ENCODE measurements at regions not wholly inside any gene's neighbourhood (a gene's known extent, or its start where the extent isn't known, plus 50 kb on each side); places are given as distances from the start of the nearest gene placed in this dataset.

DNA sequence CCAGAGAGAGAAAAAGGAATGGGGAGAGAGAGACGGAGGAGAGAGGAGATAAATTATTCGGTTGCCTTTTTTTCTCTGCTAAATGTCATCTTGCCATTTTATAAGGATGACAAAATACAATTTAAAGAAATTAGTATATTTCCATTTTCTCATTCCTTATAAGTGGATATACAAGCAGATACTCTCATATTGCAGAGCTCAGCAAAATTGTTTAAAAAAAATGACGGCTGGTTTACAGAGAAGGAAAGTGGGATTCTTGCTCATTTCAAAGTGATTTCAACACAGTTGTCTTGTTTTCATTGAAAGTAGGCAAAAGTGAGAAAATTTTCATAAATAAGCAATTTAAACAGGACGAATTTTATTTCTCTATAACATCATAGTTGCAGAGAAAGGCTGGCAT, 641.9 kb upstream of the CDH6 start:
- TF ChIP-seq RAD21 (IDR thresholded peaks at IDR 0.05; ENCODE audit: low read depth) (no peak), EP300 (IDR thresholded peaks at IDR 0.05; ENCODE audit: borderline replicate concordance) (no peak), TAF1 (IDR thresholded peaks at IDR 0.05; ENCODE audit: low read depth) (no peak), CEBPB (IDR thresholded peaks at IDR 0.05) (no peak), CREB1 (IDR thresholded peaks at IDR 0.05; ENCODE audit: low read depth) (no peak), NFIC (IDR thresholded peaks at IDR 0.05) (no peak)
- TF ChIP-seq, protein P1, sequence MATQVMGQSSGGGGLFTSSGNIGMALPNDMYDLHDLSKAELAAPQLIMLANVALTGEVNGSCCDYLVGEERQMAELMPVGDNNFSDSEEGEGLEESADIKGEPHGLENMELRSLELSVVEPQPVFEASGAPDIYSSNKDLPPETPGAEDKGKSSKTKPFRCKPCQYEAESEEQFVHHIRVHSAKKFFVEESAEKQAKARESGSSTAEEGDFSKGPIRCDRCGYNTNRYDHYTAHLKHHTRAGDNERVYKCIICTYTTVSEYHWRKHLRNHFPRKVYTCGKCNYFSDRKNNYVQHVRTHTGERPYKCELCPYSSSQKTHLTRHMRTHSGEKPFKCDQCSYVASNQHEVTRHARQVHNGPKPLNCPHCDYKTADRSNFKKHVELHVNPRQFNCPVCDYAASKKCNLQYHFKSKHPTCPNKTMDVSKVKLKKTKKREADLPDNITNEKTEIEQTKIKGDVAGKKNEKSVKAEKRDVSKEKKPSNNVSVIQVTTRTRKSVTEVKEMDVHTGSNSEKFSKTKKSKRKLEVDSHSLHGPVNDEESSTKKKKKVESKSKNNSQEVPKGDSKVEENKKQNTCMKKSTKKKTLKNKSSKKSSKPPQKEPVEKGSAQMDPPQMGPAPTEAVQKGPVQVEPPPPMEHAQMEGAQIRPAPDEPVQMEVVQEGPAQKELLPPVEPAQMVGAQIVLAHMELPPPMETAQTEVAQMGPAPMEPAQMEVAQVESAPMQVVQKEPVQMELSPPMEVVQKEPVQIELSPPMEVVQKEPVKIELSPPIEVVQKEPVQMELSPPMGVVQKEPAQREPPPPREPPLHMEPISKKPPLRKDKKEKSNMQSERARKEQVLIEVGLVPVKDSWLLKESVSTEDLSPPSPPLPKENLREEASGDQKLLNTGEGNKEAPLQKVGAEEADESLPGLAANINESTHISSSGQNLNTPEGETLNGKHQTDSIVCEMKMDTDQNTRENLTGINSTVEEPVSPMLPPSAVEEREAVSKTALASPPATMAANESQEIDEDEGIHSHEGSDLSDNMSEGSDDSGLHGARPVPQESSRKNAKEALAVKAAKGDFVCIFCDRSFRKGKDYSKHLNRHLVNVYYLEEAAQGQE (IDR thresholded peaks at IDR 0.05; ENCODE audit: low read depth) = no peak

Measured in Ishikawa (cell line).